ENCODE measurements at regions not wholly inside any gene's neighbourhood (a gene's known extent, or its start where the extent isn't known, plus 50 kb on each side); places are given as distances from the start of the nearest gene placed in this dataset.

DNA sequence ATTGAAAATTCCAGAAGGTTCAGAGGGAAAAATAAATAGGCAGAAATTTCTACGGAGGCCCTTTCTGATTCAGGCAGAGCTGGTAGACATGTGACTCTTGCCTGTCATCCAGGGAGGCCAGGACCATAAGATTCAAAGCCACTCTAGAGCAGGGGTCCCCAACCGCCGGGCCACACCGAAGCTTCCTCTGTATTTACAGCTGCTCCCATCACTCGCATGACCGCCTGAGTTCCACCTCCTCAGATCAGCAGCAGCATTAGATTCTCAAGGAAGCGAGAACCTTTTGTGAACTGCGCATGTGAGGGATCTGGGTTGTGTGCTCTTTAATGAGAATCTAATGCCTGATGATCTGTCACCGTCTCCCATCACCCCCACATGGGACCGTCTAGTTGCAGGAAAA lies 72.2 kb downstream of the RWDD4 start:
- Histone ChIP-seq H3K27ac (peak overlapping the region; percentile 86), H3K36me3 (ENCODE audit: insufficient read depth in 1 of 2, low read depth in 1 of 2) (no peaks in the 10 kb centered on the region), H3K27me3 (ENCODE audit: insufficient read depth in 3 of 3, low read length in 2 of 3) (no peaks in the 10 kb centered on the region), H3K4me1 (peaks cover 24% of the 10 kb centered on the region), H3K4me3 (no peak overlapping the region), H3K9me3 (no peaks in the 10 kb centered on the region)
- no peak for DNase-seq
- intact Hi-C loops (cut with DNase I): no loop called here
- TF ChIP-seq, protein P1, sequence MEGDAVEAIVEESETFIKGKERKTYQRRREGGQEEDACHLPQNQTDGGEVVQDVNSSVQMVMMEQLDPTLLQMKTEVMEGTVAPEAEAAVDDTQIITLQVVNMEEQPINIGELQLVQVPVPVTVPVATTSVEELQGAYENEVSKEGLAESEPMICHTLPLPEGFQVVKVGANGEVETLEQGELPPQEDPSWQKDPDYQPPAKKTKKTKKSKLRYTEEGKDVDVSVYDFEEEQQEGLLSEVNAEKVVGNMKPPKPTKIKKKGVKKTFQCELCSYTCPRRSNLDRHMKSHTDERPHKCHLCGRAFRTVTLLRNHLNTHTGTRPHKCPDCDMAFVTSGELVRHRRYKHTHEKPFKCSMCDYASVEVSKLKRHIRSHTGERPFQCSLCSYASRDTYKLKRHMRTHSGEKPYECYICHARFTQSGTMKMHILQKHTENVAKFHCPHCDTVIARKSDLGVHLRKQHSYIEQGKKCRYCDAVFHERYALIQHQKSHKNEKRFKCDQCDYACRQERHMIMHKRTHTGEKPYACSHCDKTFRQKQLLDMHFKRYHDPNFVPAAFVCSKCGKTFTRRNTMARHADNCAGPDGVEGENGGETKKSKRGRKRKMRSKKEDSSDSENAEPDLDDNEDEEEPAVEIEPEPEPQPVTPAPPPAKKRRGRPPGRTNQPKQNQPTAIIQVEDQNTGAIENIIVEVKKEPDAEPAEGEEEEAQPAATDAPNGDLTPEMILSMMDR (IDR thresholded peaks at IDR 0.05): no peak
- 88 to 93% (median 90%) methylated on average over 10 of the region's 10 CpGs for WGBS, 3 donors
- no peak for ATAC-seq

DNA sequence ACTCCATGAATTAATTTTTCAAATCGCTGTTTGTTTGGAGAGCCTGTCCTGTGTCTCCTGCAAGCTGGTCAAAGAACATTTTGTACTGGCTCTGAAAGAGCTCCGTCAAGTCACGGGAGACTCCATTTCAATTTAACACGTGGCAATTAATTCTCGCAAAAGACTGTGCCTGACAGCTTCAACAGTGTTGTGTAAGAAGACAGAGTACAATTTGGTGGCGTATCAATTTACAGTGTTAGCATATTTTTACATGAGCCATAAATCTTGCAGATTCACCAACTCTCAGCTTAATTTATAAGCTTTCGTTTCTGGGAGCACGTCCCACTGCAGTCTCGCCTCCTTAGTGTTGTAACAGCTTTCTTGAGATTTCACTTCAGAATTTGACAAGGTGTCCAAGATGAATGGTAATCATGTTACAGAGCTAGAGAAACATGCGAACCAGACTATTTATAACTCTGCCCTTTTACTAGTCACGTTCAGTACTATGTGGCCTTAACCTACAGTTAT lies 70.8 kb downstream of the RWDD4 start:
- H3K27me3 ChIP-seq (ENCODE audit: insufficient read depth in 3 of 3, low read length in 2 of 3): no peaks in the 10 kb centered on the region
- intact Hi-C loops (cut with DNase I): no loop called here
- H3K36me3 ChIP-seq (ENCODE audit: insufficient read depth in 1 of 2, low read depth in 1 of 2): no peaks in the 10 kb centered on the region
- DNase-seq (peak in 1 of 2 donors; percentile 74), ATAC-seq (peak; percentile 90 to 95 (median 92))
- H3K4me1 ChIP-seq: peaks cover 24% of the 10 kb centered on the region
- TF ChIP-seq, protein P1 (IDR thresholded peaks at IDR 0.05): no peak
- H3K9me3 ChIP-seq: no peaks in the 10 kb centered on the region
- H3K27ac ChIP-seq: peak overlapping the region; percentile 86
- H3K4me3 ChIP-seq: peak overlapping the region; percentile 45
- 19 to 24% (median 20%) methylated on average over 11 of the region's 11 CpGs for WGBS, 3 donors

GRCh38 chr4:183588691-183589090 lies 70.3 kb downstream of the RWDD4 start:
- TF ChIP-seq, protein P1 (IDR thresholded peaks at IDR 0.05): no peak
- Histone ChIP-seq H3K27me3 (ENCODE audit: insufficient read depth in 3 of 3, low read length in 2 of 3) (no peaks in the 10 kb centered on the region), H3K4me1 (peaks cover 24% of the 10 kb centered on the region), H3K36me3 (ENCODE audit: insufficient read depth in 1 of 2, low read depth in 1 of 2) (no peaks in the 10 kb centered on the region), H3K4me3 (peak overlapping the region; percentile 45), H3K27ac (peak overlapping the region; percentile 86), H3K9me3 (no peaks in the 10 kb centered on the region)
- ATAC-seq: peak in 1 of 4 donors; percentile 8
- intact Hi-C loops (cut with DNase I): no loop called here
- WGBS, 3 donors: 75 to 91% (median 83%) methylated on average over 3 of the region's 3 CpGs
- DNase-seq: no peak

- intact Hi-C loops (cut with DNase I): no loop called here
- 59 to 63% (median 62%) methylated on average over 5 of the region's 5 CpGs for WGBS, 3 donors
Observed at GRCh38 chr4:183589461-183590099, 69.4 kb downstream of the RWDD4 start.

More at GRCh38 chr4:183589461-183590099, 69.4 kb downstream of the RWDD4 start:
- Histone ChIP-seq H3K4me3 (no peak overlapping the region), H3K27ac (peak overlapping the region; percentile 86), H3K4me1 (peaks cover 24% of the 10 kb centered on the region), H3K36me3 (ENCODE audit: insufficient read depth in 1 of 2, low read depth in 1 of 2) (no peaks in the 10 kb centered on the region), H3K9me3 (no peaks in the 10 kb centered on the region), H3K27me3 (ENCODE audit: insufficient read depth in 3 of 3, low read length in 2 of 3) (no peaks in the 10 kb centered on the region)
- TF ChIP-seq, protein P1 (IDR thresholded peaks at IDR 0.05): no peak
- ATAC-seq (peak in 3 of 4 donors; percentile 35 to 63 (median 53)), DNase-seq (no peak)

All from psoas muscle (tissue), 7 donors.